Peyer's patch (tissue), 4 donors: ENCODE measurements at regions not wholly inside any gene's neighbourhood (a gene's known extent, or its start where the extent isn't known, plus 50 kb on each side); places are given as distances from the start of the nearest gene placed in this dataset.

Source experiments
- POLR2A ChIP-seq, 2 donors: fragments of 450-650 bp; IDR thresholded peaks; one replicate each; pipeline ENCODE4 v1.5.1; 2017; ENCODE audit warnings: antibody characterized with exemption in 2 of 2, mild to moderate bottlenecking in 2 of 2, moderate library complexity in 2 of 2
- TF ChIP-seq, protein P1 (sequence below), 6 experiments: fragments of 450-650 bp in 4 of 6; fragments of 200-600 bp in 2 of 6; sonication (generic) in 1 of 6; IDR thresholded peaks; one replicate each; pipeline ENCODE4 v1.5.1; 2017 to 2019; ENCODE audit warnings: antibody characterized with exemption in 6 of 6, mild to moderate bottlenecking in 3 of 6, moderate library complexity in 1 of 6

DNA sequence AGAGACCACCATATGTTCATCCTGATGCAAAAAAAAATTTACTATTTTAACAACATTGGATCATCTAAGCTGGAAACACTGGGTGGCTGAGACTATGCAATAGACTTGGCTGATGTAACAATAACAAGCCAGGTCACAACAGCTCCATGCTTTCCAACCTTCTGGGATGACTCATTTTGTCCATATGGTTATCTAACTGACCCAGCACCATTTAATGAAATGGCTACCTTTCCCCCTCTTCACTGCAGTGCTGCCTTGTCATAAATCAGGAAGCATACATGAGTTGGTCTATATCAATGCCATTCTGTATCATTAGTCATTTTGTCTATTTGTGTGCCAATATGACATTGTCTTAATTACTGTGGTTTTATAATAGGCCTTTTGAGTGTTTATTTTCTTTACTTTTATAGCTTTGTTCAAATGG is 217.6 kb upstream of the KCNJ16 start:
- no peak for TF ChIP-seq POLR2A (IDR thresholded peaks at IDR 0.05)
- TF ChIP-seq, protein P1, sequence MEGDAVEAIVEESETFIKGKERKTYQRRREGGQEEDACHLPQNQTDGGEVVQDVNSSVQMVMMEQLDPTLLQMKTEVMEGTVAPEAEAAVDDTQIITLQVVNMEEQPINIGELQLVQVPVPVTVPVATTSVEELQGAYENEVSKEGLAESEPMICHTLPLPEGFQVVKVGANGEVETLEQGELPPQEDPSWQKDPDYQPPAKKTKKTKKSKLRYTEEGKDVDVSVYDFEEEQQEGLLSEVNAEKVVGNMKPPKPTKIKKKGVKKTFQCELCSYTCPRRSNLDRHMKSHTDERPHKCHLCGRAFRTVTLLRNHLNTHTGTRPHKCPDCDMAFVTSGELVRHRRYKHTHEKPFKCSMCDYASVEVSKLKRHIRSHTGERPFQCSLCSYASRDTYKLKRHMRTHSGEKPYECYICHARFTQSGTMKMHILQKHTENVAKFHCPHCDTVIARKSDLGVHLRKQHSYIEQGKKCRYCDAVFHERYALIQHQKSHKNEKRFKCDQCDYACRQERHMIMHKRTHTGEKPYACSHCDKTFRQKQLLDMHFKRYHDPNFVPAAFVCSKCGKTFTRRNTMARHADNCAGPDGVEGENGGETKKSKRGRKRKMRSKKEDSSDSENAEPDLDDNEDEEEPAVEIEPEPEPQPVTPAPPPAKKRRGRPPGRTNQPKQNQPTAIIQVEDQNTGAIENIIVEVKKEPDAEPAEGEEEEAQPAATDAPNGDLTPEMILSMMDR (IDR thresholded peaks at IDR 0.05): no peak
